Type B pancreatic cell (in vitro differentiated cells): ENCODE measurements at regions not wholly inside any gene's neighbourhood (a gene's known extent, or its start where the extent isn't known, plus 50 kb on each side); places are given as distances from the start of the nearest gene placed in this dataset.
A peak's percentile ranks its signal among the peaks of the same experiment; 100 is the strongest.

ENCODE experiments used
- DNase-seq: peaks from one replicate; pipeline ENCODE4 v3.0.0; 2021; ENCODE audit warnings: mixed read lengths; ENCODE audit not compliant: unreplicated experiment; ENCODE audit errors: extremely low spot score
- H3K27ac Mint-ChIP-seq: 2 replicates; pipeline ENCODE4 v1.8.0; 2021; ENCODE audit warnings: mild to moderate bottlenecking, mixed read lengths
- H3K27me3 Mint-ChIP-seq: 2 replicates; pipeline ENCODE4 v1.8.0; 2021; ENCODE audit warnings: mixed read lengths
- H3K36me3 Mint-ChIP-seq: 2 replicates; pipeline ENCODE4 v1.8.0; 2021; ENCODE audit warnings: mixed read lengths
- H3K4me1 Mint-ChIP-seq: one replicate; pipeline ENCODE4 v1.8.0; 2021; ENCODE audit warnings: mixed read lengths; ENCODE audit not compliant: unreplicated experiment
- H3K4me3 Mint-ChIP-seq: 2 replicates; pipeline ENCODE4 v1.8.0; 2021; ENCODE audit warnings: mild to moderate bottlenecking, mixed read lengths
- H3K9me3 Mint-ChIP-seq: 2 replicates; pipeline ENCODE4 v1.8.0; 2021; ENCODE audit warnings: mixed read lengths
- TF ChIP-seq, protein P1 (sequence below): fragments of 200-600 bp; sonication (generic); conservative IDR thresholded peaks from 2 replicates; pipeline ENCODE4 v1.5.0; 2021; ENCODE audit warnings: antibody characterized with exemption, mild to moderate bottlenecking

DNA sequence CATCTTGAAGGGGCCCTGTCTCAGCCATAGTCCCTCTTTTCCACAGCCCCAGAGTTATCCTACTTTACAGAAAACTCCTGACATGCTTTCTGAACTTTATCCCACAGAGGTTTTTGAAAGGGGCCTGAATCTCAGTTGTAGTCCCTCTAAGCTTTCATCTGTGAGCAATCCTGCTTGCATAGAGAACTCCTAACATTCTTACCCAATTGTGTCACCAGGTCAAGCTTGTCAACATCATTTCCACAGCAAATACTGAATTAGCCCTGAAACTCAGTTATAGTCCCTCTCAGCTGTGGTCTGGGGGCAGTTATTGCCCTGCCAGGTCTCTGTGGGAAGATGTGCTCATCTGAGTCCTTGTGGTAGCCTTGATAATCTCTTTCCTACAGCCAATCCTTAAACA is 2190.3 kb upstream of the PCDH20 start:
- DNase-seq, result no peak
- Mint-ChIP-seq H3K27me3 (no peaks in the 10 kb centered on the region), H3K4me3 (no peak overlapping the region), H3K4me1 (no peaks in the 10 kb centered on the region), H3K27ac (no peak overlapping the region), H3K9me3 (no peaks in the 10 kb centered on the region), H3K36me3 (no peaks in the 10 kb centered on the region)
- TF ChIP-seq, protein P1, sequence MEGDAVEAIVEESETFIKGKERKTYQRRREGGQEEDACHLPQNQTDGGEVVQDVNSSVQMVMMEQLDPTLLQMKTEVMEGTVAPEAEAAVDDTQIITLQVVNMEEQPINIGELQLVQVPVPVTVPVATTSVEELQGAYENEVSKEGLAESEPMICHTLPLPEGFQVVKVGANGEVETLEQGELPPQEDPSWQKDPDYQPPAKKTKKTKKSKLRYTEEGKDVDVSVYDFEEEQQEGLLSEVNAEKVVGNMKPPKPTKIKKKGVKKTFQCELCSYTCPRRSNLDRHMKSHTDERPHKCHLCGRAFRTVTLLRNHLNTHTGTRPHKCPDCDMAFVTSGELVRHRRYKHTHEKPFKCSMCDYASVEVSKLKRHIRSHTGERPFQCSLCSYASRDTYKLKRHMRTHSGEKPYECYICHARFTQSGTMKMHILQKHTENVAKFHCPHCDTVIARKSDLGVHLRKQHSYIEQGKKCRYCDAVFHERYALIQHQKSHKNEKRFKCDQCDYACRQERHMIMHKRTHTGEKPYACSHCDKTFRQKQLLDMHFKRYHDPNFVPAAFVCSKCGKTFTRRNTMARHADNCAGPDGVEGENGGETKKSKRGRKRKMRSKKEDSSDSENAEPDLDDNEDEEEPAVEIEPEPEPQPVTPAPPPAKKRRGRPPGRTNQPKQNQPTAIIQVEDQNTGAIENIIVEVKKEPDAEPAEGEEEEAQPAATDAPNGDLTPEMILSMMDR, result no peak

DNA sequence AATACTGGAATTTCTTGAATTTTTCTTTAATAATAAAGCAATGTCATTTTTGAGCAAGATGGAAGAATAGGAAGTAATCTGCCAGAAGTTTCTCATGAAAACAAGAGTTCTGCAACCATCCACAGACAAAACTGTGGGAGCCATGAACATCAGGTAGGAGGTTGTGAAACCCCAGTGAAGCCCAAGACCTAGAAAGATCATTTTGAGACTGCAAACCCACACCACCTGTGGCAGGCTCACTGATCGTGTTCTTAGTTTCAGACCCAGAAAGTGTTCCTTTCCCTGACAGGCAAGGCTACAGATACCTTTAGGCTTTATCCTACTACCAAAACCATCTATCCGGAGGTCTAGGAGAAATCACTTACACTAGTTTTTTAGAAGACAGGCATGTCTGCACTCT is 2189.8 kb upstream of the PCDH20 start:
- Mint-ChIP-seq H3K27ac (no peak overlapping the region), H3K4me3 (no peak overlapping the region), H3K9me3 (no peaks in the 10 kb centered on the region), H3K4me1 (no peaks in the 10 kb centered on the region), H3K36me3 (no peaks in the 10 kb centered on the region), H3K27me3 (no peaks in the 10 kb centered on the region)
- DNase-seq, result no peak
- TF ChIP-seq, protein P1, result no peak

DNA sequence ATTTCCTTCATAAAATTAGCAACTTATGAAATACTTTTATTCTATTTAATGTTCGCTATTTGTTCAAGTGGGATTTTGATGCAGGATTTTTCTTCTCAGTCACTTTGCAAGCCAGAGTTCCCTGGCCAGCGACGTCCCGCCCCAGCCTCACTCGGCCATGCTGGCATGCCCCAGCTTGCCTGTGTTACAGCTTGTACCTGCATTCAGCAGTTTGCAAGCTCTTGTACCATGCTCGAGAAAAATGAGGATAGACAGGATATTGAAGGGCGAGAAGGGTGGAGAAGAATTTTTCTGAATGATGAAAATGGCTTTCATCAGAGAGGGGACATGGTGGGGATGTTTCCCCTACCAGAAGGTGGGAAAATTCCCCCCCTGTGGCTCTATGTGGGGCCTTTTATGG is 2180.2 kb upstream of the PCDH20 start:
- H3K36me3 Mint-ChIP-seq, result no peaks in the 10 kb centered on the region
- no peak overlapping the region for H3K4me3 Mint-ChIP-seq
- H3K9me3 Mint-ChIP-seq, result no peaks in the 10 kb centered on the region
- no peaks in the 10 kb centered on the region for H3K27me3 Mint-ChIP-seq
- peak overlapping the region; percentile 30 for H3K27ac Mint-ChIP-seq
- H3K4me1 Mint-ChIP-seq, result no peaks in the 10 kb centered on the region
- TF ChIP-seq, protein P1, result no peak
- DNase-seq, result no peak

DNA sequence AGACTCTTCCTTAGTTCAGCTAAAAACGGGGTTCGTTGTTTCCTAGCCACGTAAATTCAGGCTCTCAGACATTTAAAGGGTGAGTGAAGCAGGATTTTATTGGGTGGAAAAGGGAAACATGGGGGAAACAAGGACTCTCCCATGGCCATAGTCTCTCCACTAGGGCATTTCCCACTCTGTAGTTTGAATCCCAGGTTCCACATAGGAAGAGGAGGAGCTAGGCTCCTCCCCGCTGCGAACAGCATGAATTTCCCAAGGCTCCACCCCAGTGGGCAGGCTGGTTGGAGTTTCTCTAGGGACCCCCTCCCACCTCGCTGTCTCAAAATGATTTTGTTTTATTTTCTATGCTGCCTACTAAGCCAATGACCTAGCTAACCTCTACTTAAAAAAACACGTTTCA is 2170.8 kb upstream of the PCDH20 start:
- no peak overlapping the region for H3K27ac Mint-ChIP-seq
- TF ChIP-seq, protein P1, result no peak
- H3K36me3 Mint-ChIP-seq, result no peaks in the 10 kb centered on the region
- no peak overlapping the region for H3K4me3 Mint-ChIP-seq
- no peak for DNase-seq
- H3K9me3 Mint-ChIP-seq, result peaks cover 4% of the 10 kb centered on the region
- no peaks in the 10 kb centered on the region for H3K4me1 Mint-ChIP-seq
- H3K27me3 Mint-ChIP-seq, result no peaks in the 10 kb centered on the region

DNA sequence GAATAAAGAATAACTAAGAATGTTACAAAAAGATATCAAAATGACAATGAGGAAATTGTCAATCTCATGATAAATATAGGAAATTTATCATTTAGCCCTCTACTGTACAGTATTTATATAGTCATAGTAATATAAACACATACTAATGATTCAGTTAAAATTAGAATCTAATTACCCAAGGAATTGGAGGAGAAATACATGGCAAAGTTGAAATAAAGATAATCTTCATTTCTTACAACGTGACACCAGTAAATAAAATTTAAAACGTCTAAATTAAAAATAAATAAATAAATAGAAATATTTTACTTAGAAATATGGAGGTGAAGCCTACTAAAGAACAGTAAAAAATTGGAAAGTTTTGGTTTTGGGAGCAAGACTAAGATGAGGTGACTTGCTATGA is 2163.1 kb upstream of the PCDH20 start:
- no peaks in the 10 kb centered on the region for H3K9me3 Mint-ChIP-seq
- H3K4me1 Mint-ChIP-seq, result no peaks in the 10 kb centered on the region
- no peaks in the 10 kb centered on the region for H3K27me3 Mint-ChIP-seq
- TF ChIP-seq, protein P1, result no peak
- H3K27ac Mint-ChIP-seq, result no peak overlapping the region
- no peaks in the 10 kb centered on the region for H3K36me3 Mint-ChIP-seq
- H3K4me3 Mint-ChIP-seq, result no peak overlapping the region
- no peak for DNase-seq

DNA sequence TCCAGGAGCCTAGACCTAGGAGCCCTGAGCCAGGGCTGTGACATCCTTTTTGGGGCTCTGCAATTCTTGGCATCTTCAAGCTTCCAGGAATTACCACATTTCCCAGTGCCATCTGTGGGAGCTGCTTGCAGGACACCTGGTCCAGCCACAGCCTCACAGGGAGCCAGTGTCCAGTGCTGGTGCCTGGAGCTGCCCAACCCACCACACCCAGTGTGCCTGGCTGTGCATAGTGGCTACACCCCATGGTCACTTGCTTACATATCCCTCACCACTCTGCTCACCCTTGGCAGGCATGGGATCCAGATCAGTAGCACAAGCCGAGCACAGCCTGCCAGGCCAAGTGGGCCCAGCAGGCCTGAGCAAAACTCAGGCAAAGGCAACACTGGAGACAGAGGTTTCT is 2151.4 kb upstream of the PCDH20 start:
- H3K4me1 Mint-ChIP-seq, result no peaks in the 10 kb centered on the region
- H3K27me3 Mint-ChIP-seq, result no peaks in the 10 kb centered on the region
- TF ChIP-seq, protein P1, result no peak
- no peak for DNase-seq
- no peaks in the 10 kb centered on the region for H3K36me3 Mint-ChIP-seq
- H3K9me3 Mint-ChIP-seq, result no peaks in the 10 kb centered on the region
- no peak overlapping the region for H3K4me3 Mint-ChIP-seq
- H3K27ac Mint-ChIP-seq, result no peak overlapping the region
